Nephron (organoid): ENCODE measurements at regions not wholly inside any gene's neighbourhood (a gene's known extent, or its start where the extent isn't known, plus 50 kb on each side); places are given as distances from the start of the nearest gene placed in this dataset.

Experiments used
- H3K27ac Mint-ChIP-seq, 3 experiments: 2 replicates each; pipeline ENCODE4 v1.8.0; 2020; ENCODE audit warnings: mixed read lengths in 3 of 3, mild to moderate bottlenecking in 2 of 3, moderate library complexity in 1 of 3
- H3K27me3 Mint-ChIP-seq: 2 replicates; pipeline ENCODE4 v1.8.0; 2021; ENCODE audit warnings: low read depth, mild to moderate bottlenecking, moderate library complexity, mixed read lengths
- H3K36me3 Mint-ChIP-seq: 2 replicates; pipeline ENCODE4 v1.8.0; 2020; ENCODE audit warnings: low read depth, mixed read lengths
- H3K4me1 Mint-ChIP-seq: 2 replicates; pipeline ENCODE4 v1.8.0; 2020; ENCODE audit warnings: mixed read lengths
- H3K4me3 Mint-ChIP-seq, 3 experiments: 2 replicates each; pipeline ENCODE4 v1.8.0; 2020; ENCODE audit warnings: mild to moderate bottlenecking in 3 of 3, mixed read lengths in 3 of 3, moderate library complexity in 2 of 3
- H3K9me3 Mint-ChIP-seq: 2 replicates; pipeline ENCODE4 v1.8.0; 2020; ENCODE audit warnings: mixed read lengths
- TF ChIP-seq, protein P1 (sequence below), 3 experiments: fragments of 200-600 bp; sonication (generic); IDR thresholded peaks; one replicate each; pipeline ENCODE4 v1.5.0; 2021; ENCODE audit warnings: antibody characterized with exemption in 3 of 3; ENCODE audit not compliant: unreplicated experiment in 3 of 3

GRCh38 chr11:95372097-95372656 lies 141.2 kb upstream of the SESN3 start:
- Mint-ChIP-seq H3K4me1 (peaks cover 42% of the 10 kb centered on the region), H3K36me3 (no peaks in the 10 kb centered on the region), H3K9me3 (no peaks in the 10 kb centered on the region), H3K27ac (peak overlapping the region; percentile 1 to 59 (median 3)), H3K27me3 (no peaks in the 10 kb centered on the region), H3K4me3 (no peak overlapping the region)
- TF ChIP-seq, protein P1, sequence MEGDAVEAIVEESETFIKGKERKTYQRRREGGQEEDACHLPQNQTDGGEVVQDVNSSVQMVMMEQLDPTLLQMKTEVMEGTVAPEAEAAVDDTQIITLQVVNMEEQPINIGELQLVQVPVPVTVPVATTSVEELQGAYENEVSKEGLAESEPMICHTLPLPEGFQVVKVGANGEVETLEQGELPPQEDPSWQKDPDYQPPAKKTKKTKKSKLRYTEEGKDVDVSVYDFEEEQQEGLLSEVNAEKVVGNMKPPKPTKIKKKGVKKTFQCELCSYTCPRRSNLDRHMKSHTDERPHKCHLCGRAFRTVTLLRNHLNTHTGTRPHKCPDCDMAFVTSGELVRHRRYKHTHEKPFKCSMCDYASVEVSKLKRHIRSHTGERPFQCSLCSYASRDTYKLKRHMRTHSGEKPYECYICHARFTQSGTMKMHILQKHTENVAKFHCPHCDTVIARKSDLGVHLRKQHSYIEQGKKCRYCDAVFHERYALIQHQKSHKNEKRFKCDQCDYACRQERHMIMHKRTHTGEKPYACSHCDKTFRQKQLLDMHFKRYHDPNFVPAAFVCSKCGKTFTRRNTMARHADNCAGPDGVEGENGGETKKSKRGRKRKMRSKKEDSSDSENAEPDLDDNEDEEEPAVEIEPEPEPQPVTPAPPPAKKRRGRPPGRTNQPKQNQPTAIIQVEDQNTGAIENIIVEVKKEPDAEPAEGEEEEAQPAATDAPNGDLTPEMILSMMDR (IDR thresholded peaks at IDR 0.05; ENCODE audit: unreplicated experiment in 3 of 3) = no peak

DNA sequence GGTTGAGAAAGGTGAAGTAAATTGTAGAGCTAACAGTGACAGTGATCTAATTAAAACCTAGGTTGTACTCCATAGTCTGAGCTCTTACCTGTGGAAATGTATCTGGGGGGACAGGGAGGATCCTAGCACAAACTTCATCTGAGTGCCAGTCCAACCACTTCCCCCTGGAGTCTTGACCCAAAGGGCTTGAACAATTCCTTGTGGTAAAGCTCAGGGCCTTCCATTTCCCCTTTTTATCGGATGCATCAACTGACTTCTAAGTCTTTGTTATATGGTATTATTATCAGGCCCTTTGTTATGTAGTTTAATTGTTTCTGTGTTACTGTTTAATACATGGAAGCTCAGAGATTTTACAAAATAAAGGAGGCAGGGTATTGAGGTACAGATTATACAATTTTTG lies 140.2 kb upstream of the SESN3 start:
- Mint-ChIP-seq H3K27me3 (no peaks in the 10 kb centered on the region), H3K4me1 (peaks cover 37% of the 10 kb centered on the region), H3K27ac (no peak overlapping the region), H3K9me3 (no peaks in the 10 kb centered on the region), H3K4me3 (no peak overlapping the region), H3K36me3 (no peaks in the 10 kb centered on the region)
- TF ChIP-seq, protein P1 (IDR thresholded peaks at IDR 0.05; ENCODE audit: unreplicated experiment in 3 of 3) = no peak

DNA sequence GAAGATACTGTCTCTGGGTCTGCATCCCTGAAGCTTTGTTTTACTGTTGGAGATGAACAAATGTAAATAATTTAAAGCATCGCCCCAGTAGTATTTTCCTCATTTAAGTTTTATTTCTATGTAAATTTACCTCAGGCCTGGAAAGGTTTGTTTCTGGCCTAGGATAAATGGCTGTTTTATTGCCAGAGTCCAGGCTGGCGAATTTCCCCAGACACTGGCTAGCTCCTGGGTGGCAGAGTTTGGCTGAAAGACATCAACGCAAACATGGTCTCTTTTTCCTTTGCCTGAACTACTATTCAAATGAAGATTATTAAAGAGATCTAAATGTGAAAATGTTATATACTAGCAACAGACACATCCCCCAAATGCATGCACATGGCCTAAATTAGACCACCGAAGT lies 136.7 kb upstream of the SESN3 start:
- Mint-ChIP-seq H3K4me1 (peaks cover 44% of the 10 kb centered on the region), H3K9me3 (no peaks in the 10 kb centered on the region), H3K4me3 (no peak overlapping the region), H3K27ac (no peak overlapping the region), H3K36me3 (no peaks in the 10 kb centered on the region), H3K27me3 (no peaks in the 10 kb centered on the region)
- TF ChIP-seq, protein P1 (IDR thresholded peaks at IDR 0.05; ENCODE audit: unreplicated experiment in 3 of 3) = no peak

DNA sequence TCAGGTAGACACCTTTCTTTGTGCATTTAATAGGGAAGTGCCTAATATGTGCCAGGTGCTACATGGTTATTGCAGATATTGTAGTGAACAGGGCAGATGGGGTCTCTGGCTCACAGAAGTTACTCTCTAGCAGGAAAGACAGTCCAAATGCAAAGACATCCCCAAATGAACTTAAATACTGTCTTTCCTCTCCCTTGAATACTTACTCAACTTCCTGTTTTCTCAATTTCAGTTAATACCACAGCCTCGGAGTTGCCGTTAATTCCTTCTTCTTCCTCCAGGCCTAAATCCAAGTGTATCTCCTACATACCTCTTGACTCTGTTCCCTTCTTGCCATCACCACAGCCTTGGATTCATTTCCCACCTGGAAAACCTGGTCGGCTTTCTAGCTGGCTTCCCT lies 134.3 kb upstream of the SESN3 start:
- TF ChIP-seq, protein P1 (IDR thresholded peaks at IDR 0.05; ENCODE audit: unreplicated experiment in 3 of 3) = no peak
- H3K4me1 Mint-ChIP-seq = peaks cover 35% of the 10 kb centered on the region
- H3K4me3 Mint-ChIP-seq = no peak overlapping the region
- H3K27ac Mint-ChIP-seq = peak overlapping the region in 1 of 3 experiments; percentile 11
- H3K9me3 Mint-ChIP-seq = no peaks in the 10 kb centered on the region
- no peaks in the 10 kb centered on the region for H3K36me3 Mint-ChIP-seq
- no peaks in the 10 kb centered on the region for H3K27me3 Mint-ChIP-seq

GRCh38 chr11:95364324-95365295 lies 133.6 kb upstream of the SESN3 start:
- H3K27ac Mint-ChIP-seq = peak overlapping the region in 2 of 3 experiments; percentile 21 to 49
- no peaks in the 10 kb centered on the region for H3K36me3 Mint-ChIP-seq
- TF ChIP-seq, protein P1 (IDR thresholded peaks at IDR 0.05; ENCODE audit: unreplicated experiment in 3 of 3) = no peak
- H3K4me3 Mint-ChIP-seq = no peak overlapping the region
- peaks cover 37% of the 10 kb centered on the region for H3K4me1 Mint-ChIP-seq
- H3K9me3 Mint-ChIP-seq = no peaks in the 10 kb centered on the region
- no peaks in the 10 kb centered on the region for H3K27me3 Mint-ChIP-seq
